ENCODE measurements at regions not wholly inside any gene's neighbourhood (a gene's known extent, or its start where the extent isn't known, plus 50 kb on each side); places are given as distances from the start of the nearest gene placed in this dataset.
A peak's percentile ranks its signal among the peaks of the same experiment; 100 is the strongest.

- Mint-ChIP-seq H3K27ac (no peak overlapping the region), H3K4me1 (no peaks in the 10 kb centered on the region), H3K4me3 (no peak overlapping the region), H3K27me3 (peaks cover 0 to 2% of the 10 kb centered on the region in 2 donors), H3K9me3 (no peaks in the 10 kb centered on the region), H3K36me3 (no peaks in the 10 kb centered on the region)
- CTCF ChIA-PET (ENCODE audit: partially characterized antibody), result no interaction called here
- intact Hi-C loops (cut with micrococcal nuclease), result no loop called here
- POLR2A ChIA-PET (ENCODE audit: partially characterized antibody), result no interaction called here
- Histone ChIP-seq H3K27me3 (ENCODE audit: insufficient read depth, low read length) (no peaks in the 10 kb centered on the region), H3K4me3 (ENCODE audit: low read length in 2 of 2) (no peak overlapping the region), H3K36me3 (ENCODE audit: insufficient read depth, low read length) (no peaks in the 10 kb centered on the region), H3K9me3 (ENCODE audit: control insufficient read depth in 1 of 2, low read length in 2 of 2) (no peaks in the 10 kb centered on the region), H3K4me1 (ENCODE audit: insufficient read depth, low read length) (no peaks in the 10 kb centered on the region), H3K27ac (ENCODE audit: low read depth, low read length) (no peak overlapping the region)
- no peak for DNase-seq
These were observed 513.0 kb downstream of the PTPRC start for GRCh38 chr1:199151634-199152425.

- Mint-ChIP-seq H3K36me3 (no peaks in the 10 kb centered on the region), H3K27me3 (peaks cover 0 to 2% of the 10 kb centered on the region in 2 donors), H3K4me1 (no peaks in the 10 kb centered on the region), H3K4me3 (no peak overlapping the region), H3K27ac (no peak overlapping the region), H3K9me3 (no peaks in the 10 kb centered on the region)
- H3K36me3 ChIP-seq (ENCODE audit: insufficient read depth, low read length), result no peaks in the 10 kb centered on the region
- DNase-seq, result no peak
- ChIA-PET CTCF (ENCODE audit: partially characterized antibody) (no interaction called here), POLR2A (ENCODE audit: partially characterized antibody) (no interaction called here)
- intact Hi-C loops (cut with micrococcal nuclease), result no loop called here
- H3K9me3 ChIP-seq (ENCODE audit: control insufficient read depth in 1 of 2, low read length in 2 of 2), result no peaks in the 10 kb centered on the region
- H3K27ac ChIP-seq (ENCODE audit: low read depth, low read length), result no peak overlapping the region
- H3K27me3 ChIP-seq (ENCODE audit: insufficient read depth, low read length), result no peaks in the 10 kb centered on the region
- H3K4me1 ChIP-seq (ENCODE audit: insufficient read depth, low read length), result no peaks in the 10 kb centered on the region
- H3K4me3 ChIP-seq (ENCODE audit: low read length in 2 of 2), result no peak overlapping the region
These were observed 513.8 kb downstream of the PTPRC start for GRCh38 chr1:199152676-199153075.

GRCh38 chr1:199155166-199156019 lies 516.6 kb downstream of the PTPRC start:
- peaks cover 0 to under 1% (median 0%) of the 10 kb centered on the region in 8 donors for H3K9me3 Mint-ChIP-seq
- H3K4me1 Mint-ChIP-seq, result peaks cover 0 to 2% (median under 1%) of the 10 kb centered on the region in 4 donors
- no peak for DNase-seq
- H3K27me3 Mint-ChIP-seq, result no peaks in the 10 kb centered on the region
- H3K36me3 ChIP-seq (ENCODE audit: insufficient read depth, low read length), result no peaks in the 10 kb centered on the region
- intact Hi-C loops (cut with micrococcal nuclease), result no loop called here
- no peaks in the 10 kb centered on the region for H3K27me3 ChIP-seq (ENCODE audit: insufficient read depth, low read length)
- H3K9me3 ChIP-seq (ENCODE audit: control insufficient read depth in 1 of 2, low read length in 2 of 2), result no peaks in the 10 kb centered on the region
- ChIA-PET POLR2A (ENCODE audit: partially characterized antibody) (no interaction called here), CTCF (ENCODE audit: partially characterized antibody) (no interaction called here)
- no peak overlapping the region for H3K27ac Mint-ChIP-seq
- no peak overlapping the region for H3K4me3 Mint-ChIP-seq
- H3K4me3 ChIP-seq (ENCODE audit: low read length in 2 of 2), result no peak overlapping the region
- no peak overlapping the region for H3K27ac ChIP-seq (ENCODE audit: low read depth, low read length)
- H3K4me1 ChIP-seq (ENCODE audit: insufficient read depth, low read length), result no peaks in the 10 kb centered on the region
- no peaks in the 10 kb centered on the region for H3K36me3 Mint-ChIP-seq

GRCh38 chr1:199157494-199157893 lies 518.7 kb downstream of the PTPRC start:
- no peaks in the 10 kb centered on the region for H3K27me3 ChIP-seq (ENCODE audit: insufficient read depth, low read length)
- Mint-ChIP-seq H3K27ac (no peak overlapping the region), H3K27me3 (peaks cover 0 to 2% of the 10 kb centered on the region in 2 donors), H3K36me3 (no peaks in the 10 kb centered on the region), H3K4me3 (no peak overlapping the region), H3K4me1 (peaks cover 7 to 15% (median 13%) of the 10 kb centered on the region in 4 donors), H3K9me3 (peaks cover 0 to 6% (median 0%) of the 10 kb centered on the region in 8 donors)
- no peak for DNase-seq
- no peak overlapping the region for H3K27ac ChIP-seq (ENCODE audit: low read depth, low read length)
- no peaks in the 10 kb centered on the region for H3K9me3 ChIP-seq (ENCODE audit: control insufficient read depth in 1 of 2, low read length in 2 of 2)
- H3K4me3 ChIP-seq (ENCODE audit: low read length in 2 of 2), result no peak overlapping the region
- POLR2A ChIA-PET (ENCODE audit: partially characterized antibody), result no interaction called here
- H3K36me3 ChIP-seq (ENCODE audit: insufficient read depth, low read length), result no peaks in the 10 kb centered on the region
- CTCF ChIA-PET (ENCODE audit: partially characterized antibody), result no interaction called here
- intact Hi-C loops (cut with micrococcal nuclease), result no loop called here
- H3K4me1 ChIP-seq (ENCODE audit: insufficient read depth, low read length), result peaks cover 5% of the 10 kb centered on the region

- Mint-ChIP-seq H3K27ac (peak overlapping the region in 3 of 7 donors; percentile 61 to 91 (median 62)), H3K27me3 (peaks cover 0 to 2% of the 10 kb centered on the region in 2 donors), H3K4me1 (peaks cover 13 to 30% (median 25%) of the 10 kb centered on the region in 4 donors), H3K4me3 (peak overlapping the region in 1 of 8 donors; percentile 62), H3K36me3 (no peaks in the 10 kb centered on the region), H3K9me3 (peaks cover 0 to 6% (median 0%) of the 10 kb centered on the region in 8 donors)
- Histone ChIP-seq H3K4me3 (ENCODE audit: low read length in 2 of 2) (no peak overlapping the region), H3K9me3 (ENCODE audit: control insufficient read depth in 1 of 2, low read length in 2 of 2) (no peaks in the 10 kb centered on the region), H3K36me3 (ENCODE audit: insufficient read depth, low read length) (no peaks in the 10 kb centered on the region), H3K27ac (ENCODE audit: low read depth, low read length) (no peak overlapping the region), H3K27me3 (ENCODE audit: insufficient read depth, low read length) (no peaks in the 10 kb centered on the region), H3K4me1 (ENCODE audit: insufficient read depth, low read length) (peaks cover 18% of the 10 kb centered on the region)
- no peak for DNase-seq
- intact Hi-C loops (cut with micrococcal nuclease), result no loop called here
- CTCF ChIA-PET (ENCODE audit: partially characterized antibody), result no interaction called here
- POLR2A ChIA-PET (ENCODE audit: partially characterized antibody), result no interaction called here
These were observed 521.9 kb downstream of the PTPRC start for GRCh38 chr1:199160521-199161318.

- DNase-seq, result no peak
- H3K4me1 ChIP-seq (ENCODE audit: insufficient read depth, low read length), result peaks cover 18% of the 10 kb centered on the region
- H3K4me3 Mint-ChIP-seq, result no peak overlapping the region
- intact Hi-C loops (cut with micrococcal nuclease), result no loop called here
- H3K27me3 Mint-ChIP-seq, result peaks cover 0 to 2% of the 10 kb centered on the region in 2 donors
- H3K36me3 ChIP-seq (ENCODE audit: insufficient read depth, low read length), result no peaks in the 10 kb centered on the region
- H3K9me3 ChIP-seq (ENCODE audit: control insufficient read depth in 1 of 2, low read length in 2 of 2), result no peaks in the 10 kb centered on the region
- ChIA-PET CTCF (ENCODE audit: partially characterized antibody) (no interaction called here), POLR2A (ENCODE audit: partially characterized antibody) (no interaction called here)
- no peak overlapping the region for H3K4me3 ChIP-seq (ENCODE audit: low read length in 2 of 2)
- H3K36me3 Mint-ChIP-seq, result no peaks in the 10 kb centered on the region
- H3K27ac Mint-ChIP-seq, result no peak overlapping the region
- H3K27ac ChIP-seq (ENCODE audit: low read depth, low read length), result no peak overlapping the region
- H3K9me3 Mint-ChIP-seq, result peaks cover 0 to 6% (median 0%) of the 10 kb centered on the region in 8 donors
- H3K27me3 ChIP-seq (ENCODE audit: insufficient read depth, low read length), result no peaks in the 10 kb centered on the region
- H3K4me1 Mint-ChIP-seq, result peaks cover 13 to 30% (median 25%) of the 10 kb centered on the region in 4 donors
These were observed 522.5 kb downstream of the PTPRC start for GRCh38 chr1:199161319-199161680.

GRCh38 chr1:199161766-199162303 lies 523.0 kb downstream of the PTPRC start:
- Histone ChIP-seq H3K36me3 (ENCODE audit: insufficient read depth, low read length) (no peaks in the 10 kb centered on the region), H3K9me3 (ENCODE audit: control insufficient read depth in 1 of 2, low read length in 2 of 2) (no peaks in the 10 kb centered on the region), H3K4me3 (ENCODE audit: low read length in 2 of 2) (no peak overlapping the region), H3K27me3 (ENCODE audit: insufficient read depth, low read length) (no peaks in the 10 kb centered on the region), H3K4me1 (ENCODE audit: insufficient read depth, low read length) (peaks cover 18% of the 10 kb centered on the region), H3K27ac (ENCODE audit: low read depth, low read length) (no peak overlapping the region)
- ChIA-PET CTCF (ENCODE audit: partially characterized antibody) (no interaction called here), POLR2A (ENCODE audit: partially characterized antibody) (no interaction called here)
- Mint-ChIP-seq H3K4me3 (no peak overlapping the region), H3K27ac (peak overlapping the region in 1 of 7 donors; percentile 64), H3K4me1 (peaks cover 13 to 30% (median 25%) of the 10 kb centered on the region in 4 donors), H3K9me3 (peaks cover 0 to 6% (median 0%) of the 10 kb centered on the region in 8 donors), H3K36me3 (no peaks in the 10 kb centered on the region), H3K27me3 (peaks cover 0 to 2% of the 10 kb centered on the region in 2 donors)
- DNase-seq, result no peak
- intact Hi-C loops (cut with micrococcal nuclease), result no loop called here
